GM19025 (cell line): ENCODE measurements at regions not wholly inside any gene's neighbourhood (a gene's known extent, or its start where the extent isn't known, plus 50 kb on each side); places are given as distances from the start of the nearest gene placed in this dataset.
"Not testable (repeated sequence)": the region's sequence is repeated elsewhere in the genome, so short reads cannot be mapped to it uniquely, and the experiment has no call there.

Experiments used
- ATAC-seq: cut with Tn5 transposase; IDR thresholded peaks from one replicate; pipeline ENCODE4 v1.9.1; 2021; ENCODE audit warnings: mild to moderate bottlenecking, low read depth, moderate library complexity; ENCODE audit not compliant: unreplicated experiment

- no peak for ATAC-seq
These were observed 404.8 kb downstream of the HLX start for GRCh38 chr1:221284028-221284427.

GRCh38 chr1:221284991-221285390 is 405.7 kb downstream of the HLX start:
- not testable (repeated sequence) for ATAC-seq

GRCh38 chr1:221285458-221286210 is 406.4 kb downstream of the HLX start:
- ATAC-seq, result not testable (repeated sequence)

- no peak for ATAC-seq
These were observed 407.2 kb downstream of the HLX start for GRCh38 chr1:221286399-221286798.

- no peak for ATAC-seq
These were observed 409.9 kb downstream of the HLX start for GRCh38 chr1:221289103-221289502.

GRCh38 chr1:221290669-221291068 is 411.4 kb downstream of the HLX start:
- no peak for ATAC-seq

GRCh38 chr1:221291113-221291512 is 411.9 kb downstream of the HLX start:
- ATAC-seq, result no peak

- no peak for ATAC-seq
These were observed 413.4 kb downstream of the HLX start for GRCh38 chr1:221292652-221293051.

GRCh38 chr1:221294242-221294641 is 415.0 kb downstream of the HLX start:
- ATAC-seq, result no peak

- ATAC-seq, result no peak
These were observed 423.1 kb downstream of the HLX start for GRCh38 chr1:221302357-221302756.

GRCh38 chr1:221302810-221303209 is 423.6 kb downstream of the HLX start:
- ATAC-seq, result no peak

GRCh38 chr1:221303623-221304022 is 424.4 kb downstream of the HLX start:
- ATAC-seq, result no peak

GRCh38 chr1:221306239-221306638 is 427.0 kb downstream of the HLX start:
- no peak for ATAC-seq

- no peak for ATAC-seq
These were observed 429.6 kb downstream of the HLX start for GRCh38 chr1:221308534-221309511.

- ATAC-seq, result no peak
These were observed 430.5 kb downstream of the HLX start for GRCh38 chr1:221309723-221310122.

- no peak for ATAC-seq
These were observed 430.9 kb downstream of the HLX start for GRCh38 chr1:221310180-221310579.

- ATAC-seq, result no peak
These were observed 426.6 kb downstream of the DUSP10 start for GRCh38 chr1:221315330-221315729.

- no peak for ATAC-seq
These were observed 425.3 kb downstream of the DUSP10 start for GRCh38 chr1:221316491-221317056.

GRCh38 chr1:221317537-221317936 is 424.4 kb downstream of the DUSP10 start:
- no peak for ATAC-seq

- no peak for ATAC-seq
These were observed 413.9 kb downstream of the DUSP10 start for GRCh38 chr1:221327954-221328353.

- no peak for ATAC-seq
These were observed 413.5 kb downstream of the DUSP10 start for GRCh38 chr1:221328371-221328770.
